GM12865 (cell line): ENCODE measurements at regions not wholly inside any gene's neighbourhood (a gene's known extent, or its start where the extent isn't known, plus 50 kb on each side); places are given as distances from the start of the nearest gene placed in this dataset.

Experiments
- DNase-seq: peaks from one replicate; pipeline ENCODE4 v3.0.0; 2010; ENCODE audit warnings: low read depth
- H3K4me3 ChIP-seq: 2 replicates; pipeline ENCODE4 v1.5.1; 2011; ENCODE audit warnings: mild to moderate bottlenecking, low read depth, low read length, control low read depth
- TF ChIP-seq, protein P1 (sequence below): IDR thresholded peaks from 2 replicates; pipeline ENCODE4 v1.5.1; 2011; ENCODE audit warnings: low read length, control low read depth, low read depth, inconsistent platforms; ENCODE audit not compliant: insufficient read depth; ENCODE audit errors: missing control alignments

DNA sequence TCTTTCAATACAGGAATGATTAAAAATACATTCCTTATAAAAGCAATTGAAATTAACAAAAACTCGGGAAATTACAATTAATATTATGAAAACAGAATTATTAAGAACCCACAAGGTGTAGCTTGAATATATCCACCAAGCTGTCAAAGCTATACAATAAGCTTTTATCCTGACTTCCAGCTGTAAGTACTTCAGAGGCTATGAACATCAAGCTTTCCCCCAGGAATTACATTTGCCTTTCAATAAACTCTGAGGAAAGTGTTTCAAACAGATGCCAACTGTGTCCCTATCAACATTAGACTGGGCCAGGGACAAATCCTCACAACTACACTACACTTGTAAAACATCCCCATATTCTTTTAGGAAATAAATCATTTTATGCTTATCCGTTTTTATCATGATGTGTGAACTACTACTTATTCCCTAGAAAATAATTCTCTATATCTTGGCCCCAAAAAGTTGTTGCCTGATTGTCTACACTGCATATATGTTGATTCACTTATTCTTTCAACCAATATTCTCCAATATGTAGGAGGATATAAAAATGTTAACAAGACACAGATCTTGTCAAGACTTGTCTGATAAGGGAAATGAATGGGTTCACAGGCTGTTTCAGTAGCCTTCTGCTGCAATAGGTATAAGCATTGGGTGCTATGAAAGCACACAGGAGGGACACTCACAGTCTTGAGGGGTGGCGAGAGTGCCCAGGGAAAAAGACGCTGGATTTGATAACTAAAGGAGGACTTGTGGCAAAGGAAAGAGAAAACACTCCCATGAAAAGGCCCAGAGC is 494.1 kb downstream of the CENPC start:
- TF ChIP-seq, protein P1, sequence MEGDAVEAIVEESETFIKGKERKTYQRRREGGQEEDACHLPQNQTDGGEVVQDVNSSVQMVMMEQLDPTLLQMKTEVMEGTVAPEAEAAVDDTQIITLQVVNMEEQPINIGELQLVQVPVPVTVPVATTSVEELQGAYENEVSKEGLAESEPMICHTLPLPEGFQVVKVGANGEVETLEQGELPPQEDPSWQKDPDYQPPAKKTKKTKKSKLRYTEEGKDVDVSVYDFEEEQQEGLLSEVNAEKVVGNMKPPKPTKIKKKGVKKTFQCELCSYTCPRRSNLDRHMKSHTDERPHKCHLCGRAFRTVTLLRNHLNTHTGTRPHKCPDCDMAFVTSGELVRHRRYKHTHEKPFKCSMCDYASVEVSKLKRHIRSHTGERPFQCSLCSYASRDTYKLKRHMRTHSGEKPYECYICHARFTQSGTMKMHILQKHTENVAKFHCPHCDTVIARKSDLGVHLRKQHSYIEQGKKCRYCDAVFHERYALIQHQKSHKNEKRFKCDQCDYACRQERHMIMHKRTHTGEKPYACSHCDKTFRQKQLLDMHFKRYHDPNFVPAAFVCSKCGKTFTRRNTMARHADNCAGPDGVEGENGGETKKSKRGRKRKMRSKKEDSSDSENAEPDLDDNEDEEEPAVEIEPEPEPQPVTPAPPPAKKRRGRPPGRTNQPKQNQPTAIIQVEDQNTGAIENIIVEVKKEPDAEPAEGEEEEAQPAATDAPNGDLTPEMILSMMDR: no peak
- no peak overlapping the region for H3K4me3 ChIP-seq
- peak; percentile 3 for DNase-seq

DNA sequence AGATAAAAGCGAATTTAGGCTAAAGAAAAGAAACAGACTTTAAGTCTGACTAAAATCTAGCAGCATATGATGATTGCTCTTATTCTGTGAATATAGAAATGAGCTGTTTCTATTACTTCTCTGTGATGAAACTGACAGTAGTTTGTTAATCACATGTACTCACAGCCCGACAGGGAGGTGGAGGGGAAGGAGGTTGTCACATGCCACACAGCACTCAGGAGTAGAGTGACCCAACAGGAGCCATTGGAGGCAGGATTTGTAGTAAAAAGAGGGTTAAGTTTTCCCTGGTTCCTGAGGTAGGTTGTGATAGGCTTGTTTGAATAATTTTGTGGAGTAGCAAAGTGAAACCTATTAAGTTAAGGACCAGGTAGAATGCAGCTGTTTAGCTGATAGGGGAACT is 495.9 kb downstream of the CENPC start:
- no peak overlapping the region for H3K4me3 ChIP-seq
- TF ChIP-seq, protein P1: no peak
- peak; percentile 7 for DNase-seq

GRCh38 chr4:67048530-67048929 is 496.8 kb downstream of the CENPC start:
- no peak overlapping the region for H3K4me3 ChIP-seq
- TF ChIP-seq, protein P1: no peak

DNA sequence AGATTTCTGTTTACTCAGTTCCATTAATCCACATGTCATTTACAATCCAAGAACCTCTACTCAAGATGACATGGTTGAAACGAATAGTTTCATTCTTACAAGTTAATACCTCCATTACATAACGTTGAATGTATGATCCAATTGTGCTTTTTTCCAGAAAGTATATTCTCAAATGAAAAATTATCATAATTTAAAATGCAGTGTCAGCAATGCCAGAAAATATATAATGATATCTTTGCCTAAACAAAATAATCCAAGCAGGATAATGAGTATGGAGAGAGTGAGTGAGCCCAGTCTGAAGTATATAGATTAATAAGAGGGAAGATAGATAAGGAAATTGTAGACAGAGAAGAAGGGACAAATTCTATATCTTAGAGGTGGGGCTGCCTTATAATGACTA is 505.0 kb downstream of the CENPC start:
- no peak overlapping the region for H3K4me3 ChIP-seq
- no peak for DNase-seq
- TF ChIP-seq, protein P1: no peak

More at GRCh38 chr4:67048530-67048929, 496.8 kb downstream of the CENPC start:
- DNase-seq: peak; percentile 2

DNA sequence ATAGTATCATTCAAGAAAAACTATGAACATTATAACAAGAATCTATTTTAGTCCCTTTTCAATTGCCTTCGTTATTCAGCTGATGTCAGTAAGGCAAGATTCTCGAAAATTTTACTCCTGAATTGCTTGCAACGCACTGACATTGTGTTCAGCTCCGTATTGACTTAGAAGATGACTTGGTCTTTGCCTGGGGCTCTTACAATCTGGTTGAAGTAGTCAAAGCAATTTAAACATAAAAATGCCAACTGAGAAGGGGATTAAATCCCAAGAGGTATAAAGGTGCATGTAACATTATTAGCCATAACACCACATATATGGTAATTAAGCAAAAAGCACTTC is 507.1 kb downstream of the CENPC start:
- H3K4me3 ChIP-seq: no peak overlapping the region
- TF ChIP-seq, protein P1: no peak
- DNase-seq: no peak

DNA sequence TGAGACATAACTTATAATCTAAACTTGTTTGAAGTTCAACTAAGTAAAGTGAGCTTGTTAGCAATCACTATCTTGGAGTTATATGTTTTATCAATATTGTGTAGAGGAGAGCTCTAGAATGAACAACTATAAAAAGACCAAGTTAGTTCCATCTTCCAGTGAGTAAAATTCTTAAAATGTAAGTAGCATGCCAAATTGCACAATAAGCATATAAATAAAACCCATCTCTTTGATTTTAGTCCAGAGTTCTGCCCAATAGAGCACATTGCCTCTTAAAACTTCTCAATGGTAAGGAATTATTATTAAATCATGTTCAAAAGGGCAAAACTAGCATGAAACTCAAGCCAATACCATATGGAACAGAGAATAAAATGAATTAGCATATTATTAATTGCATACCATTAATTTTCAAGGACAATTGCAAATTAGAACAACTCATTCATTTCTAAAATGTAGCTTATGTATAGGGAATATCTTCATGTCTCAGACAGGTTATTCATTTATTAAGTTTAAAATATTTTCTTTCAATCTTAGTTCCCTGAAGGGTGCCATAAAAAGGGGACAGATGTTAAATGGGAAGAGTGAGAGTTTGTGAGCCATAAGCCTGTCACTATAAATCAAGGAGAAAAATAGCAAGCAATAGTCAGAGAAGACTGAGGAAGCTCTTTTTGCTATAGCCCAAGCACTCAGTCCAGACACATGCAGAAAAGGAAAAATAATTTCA is 507.6 kb downstream of the CENPC start:
- no peak overlapping the region for H3K4me3 ChIP-seq
- DNase-seq: no peak
- TF ChIP-seq, protein P1: no peak
